PFSK-1 (cell line): ENCODE measurements at regions not wholly inside any gene's neighbourhood (a gene's known extent, or its start where the extent isn't known, plus 50 kb on each side); places are given as distances from the start of the nearest gene placed in this dataset.

Source experiments
- SIN3A ChIP-seq: IDR thresholded peaks from 2 replicates; pipeline ENCODE4 v1.6.1; 2012; ENCODE audit warnings: mild to moderate bottlenecking, low read length, moderate library complexity, borderline replicate concordance; ENCODE audit not compliant: insufficient read depth
- TF ChIP-seq, protein P1 (sequence below), 2 experiments: IDR thresholded peaks; 2 replicates each; pipeline versions ENCODE4 v1.6.1 to v1.8.0; 2011 to 2012; ENCODE audit warnings: low read depth in 2 of 2, low read length in 2 of 2, control low read depth in 1 of 2, inconsistent platforms in 1 of 2, mild to moderate bottlenecking in 1 of 2, moderate library complexity in 1 of 2; ENCODE audit not compliant: insufficient read depth in 1 of 2

DNA sequence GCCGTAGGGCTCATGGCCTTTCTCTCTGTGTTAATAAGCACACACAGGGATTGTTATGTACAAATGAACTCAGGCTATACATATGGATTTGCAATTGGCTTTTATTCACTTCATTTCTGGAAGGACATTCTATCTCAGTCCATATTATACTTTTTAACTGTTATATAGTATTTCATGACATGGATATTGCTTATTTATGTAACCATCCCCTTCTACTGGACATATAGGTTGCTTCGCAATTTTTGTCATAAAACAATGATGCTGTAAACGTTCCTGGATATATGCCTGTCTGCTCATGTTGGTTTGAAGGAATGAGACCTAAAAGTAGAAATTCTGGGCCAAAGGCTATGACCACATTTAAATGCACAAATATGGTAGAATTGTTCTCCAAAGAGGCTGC, 158.1 kb downstream of the BCOR start:
- TF ChIP-seq SIN3A = no peak
- TF ChIP-seq, protein P1, sequence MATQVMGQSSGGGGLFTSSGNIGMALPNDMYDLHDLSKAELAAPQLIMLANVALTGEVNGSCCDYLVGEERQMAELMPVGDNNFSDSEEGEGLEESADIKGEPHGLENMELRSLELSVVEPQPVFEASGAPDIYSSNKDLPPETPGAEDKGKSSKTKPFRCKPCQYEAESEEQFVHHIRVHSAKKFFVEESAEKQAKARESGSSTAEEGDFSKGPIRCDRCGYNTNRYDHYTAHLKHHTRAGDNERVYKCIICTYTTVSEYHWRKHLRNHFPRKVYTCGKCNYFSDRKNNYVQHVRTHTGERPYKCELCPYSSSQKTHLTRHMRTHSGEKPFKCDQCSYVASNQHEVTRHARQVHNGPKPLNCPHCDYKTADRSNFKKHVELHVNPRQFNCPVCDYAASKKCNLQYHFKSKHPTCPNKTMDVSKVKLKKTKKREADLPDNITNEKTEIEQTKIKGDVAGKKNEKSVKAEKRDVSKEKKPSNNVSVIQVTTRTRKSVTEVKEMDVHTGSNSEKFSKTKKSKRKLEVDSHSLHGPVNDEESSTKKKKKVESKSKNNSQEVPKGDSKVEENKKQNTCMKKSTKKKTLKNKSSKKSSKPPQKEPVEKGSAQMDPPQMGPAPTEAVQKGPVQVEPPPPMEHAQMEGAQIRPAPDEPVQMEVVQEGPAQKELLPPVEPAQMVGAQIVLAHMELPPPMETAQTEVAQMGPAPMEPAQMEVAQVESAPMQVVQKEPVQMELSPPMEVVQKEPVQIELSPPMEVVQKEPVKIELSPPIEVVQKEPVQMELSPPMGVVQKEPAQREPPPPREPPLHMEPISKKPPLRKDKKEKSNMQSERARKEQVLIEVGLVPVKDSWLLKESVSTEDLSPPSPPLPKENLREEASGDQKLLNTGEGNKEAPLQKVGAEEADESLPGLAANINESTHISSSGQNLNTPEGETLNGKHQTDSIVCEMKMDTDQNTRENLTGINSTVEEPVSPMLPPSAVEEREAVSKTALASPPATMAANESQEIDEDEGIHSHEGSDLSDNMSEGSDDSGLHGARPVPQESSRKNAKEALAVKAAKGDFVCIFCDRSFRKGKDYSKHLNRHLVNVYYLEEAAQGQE (IDR thresholded peaks at IDR 0.05; ENCODE audit: insufficient read depth in 1 of 2, low read depth in 2 of 2, low read length in 2 of 2) = no peak
